Ishikawa (cell line): ENCODE measurements at regions not wholly inside any gene's neighbourhood (a gene's known extent, or its start where the extent isn't known, plus 50 kb on each side); places are given as distances from the start of the nearest gene placed in this dataset.

Experiments
- CEBPB ChIP-seq: IDR thresholded peaks from 2 replicates; pipeline ENCODE4 v1.6.1; 2012
- CREB1 ChIP-seq: IDR thresholded peaks from 2 replicates; pipeline ENCODE4 v1.6.1; 2012; ENCODE audit warnings: low read depth
- EGR1 ChIP-seq: IDR thresholded peaks from 2 replicates; pipeline ENCODE4 v1.6.1; 2012
- EP300 ChIP-seq: IDR thresholded peaks from 2 replicates; pipeline ENCODE4 v1.6.1; 2012; ENCODE audit warnings: borderline replicate concordance
- FOXM1 ChIP-seq: IDR thresholded peaks from 2 replicates; pipeline ENCODE4 v1.6.1; 2012; ENCODE audit warnings: low read depth, borderline replicate concordance
- MAX ChIP-seq: IDR thresholded peaks from 2 replicates; pipeline ENCODE4 v1.6.1; 2012
- NFIC ChIP-seq: IDR thresholded peaks from 2 replicates; pipeline ENCODE4 v1.6.1; 2012
- RAD21 ChIP-seq: IDR thresholded peaks from 2 replicates; pipeline ENCODE4 v1.6.1; 2012; ENCODE audit warnings: low read depth
- TAF1 ChIP-seq: IDR thresholded peaks from 2 replicates; pipeline ENCODE4 v1.6.1; 2012; ENCODE audit warnings: low read depth, mild to moderate bottlenecking
- TCF12 ChIP-seq: IDR thresholded peaks from 2 replicates; pipeline ENCODE4 v1.6.1; 2012; ENCODE audit warnings: low read depth
- TEAD4 ChIP-seq: IDR thresholded peaks from 2 replicates; pipeline ENCODE4 v1.6.1; 2012
- USF1 ChIP-seq: IDR thresholded peaks from 2 replicates; pipeline ENCODE4 v1.6.1; 2012
- YY1 ChIP-seq: IDR thresholded peaks from 2 replicates; pipeline ENCODE4 v1.6.1; 2012; ENCODE audit warnings: low read depth
- ZBTB7A ChIP-seq: IDR thresholded peaks from 2 replicates; pipeline ENCODE4 v1.6.1; 2012; ENCODE audit warnings: low read depth
- TF ChIP-seq, protein P1 (sequence below): IDR thresholded peaks from 2 replicates; pipeline ENCODE4 v1.6.1; 2012; ENCODE audit warnings: low read depth, mild to moderate bottlenecking

GRCh38 chr2:220673151-220673874, 898.8 kb downstream of the EPHA4 start:
- TF ChIP-seq TAF1 (no peak), USF1 (no peak), CEBPB (no peak), TEAD4 (no peak), RAD21 (no peak), ZBTB7A (no peak), EGR1 (no peak), EP300 (no peak), TCF12 (no peak), NFIC (no peak), FOXM1 (no peak), YY1 (no peak), CREB1 (no peak), MAX (no peak)
- TF ChIP-seq, protein P1, sequence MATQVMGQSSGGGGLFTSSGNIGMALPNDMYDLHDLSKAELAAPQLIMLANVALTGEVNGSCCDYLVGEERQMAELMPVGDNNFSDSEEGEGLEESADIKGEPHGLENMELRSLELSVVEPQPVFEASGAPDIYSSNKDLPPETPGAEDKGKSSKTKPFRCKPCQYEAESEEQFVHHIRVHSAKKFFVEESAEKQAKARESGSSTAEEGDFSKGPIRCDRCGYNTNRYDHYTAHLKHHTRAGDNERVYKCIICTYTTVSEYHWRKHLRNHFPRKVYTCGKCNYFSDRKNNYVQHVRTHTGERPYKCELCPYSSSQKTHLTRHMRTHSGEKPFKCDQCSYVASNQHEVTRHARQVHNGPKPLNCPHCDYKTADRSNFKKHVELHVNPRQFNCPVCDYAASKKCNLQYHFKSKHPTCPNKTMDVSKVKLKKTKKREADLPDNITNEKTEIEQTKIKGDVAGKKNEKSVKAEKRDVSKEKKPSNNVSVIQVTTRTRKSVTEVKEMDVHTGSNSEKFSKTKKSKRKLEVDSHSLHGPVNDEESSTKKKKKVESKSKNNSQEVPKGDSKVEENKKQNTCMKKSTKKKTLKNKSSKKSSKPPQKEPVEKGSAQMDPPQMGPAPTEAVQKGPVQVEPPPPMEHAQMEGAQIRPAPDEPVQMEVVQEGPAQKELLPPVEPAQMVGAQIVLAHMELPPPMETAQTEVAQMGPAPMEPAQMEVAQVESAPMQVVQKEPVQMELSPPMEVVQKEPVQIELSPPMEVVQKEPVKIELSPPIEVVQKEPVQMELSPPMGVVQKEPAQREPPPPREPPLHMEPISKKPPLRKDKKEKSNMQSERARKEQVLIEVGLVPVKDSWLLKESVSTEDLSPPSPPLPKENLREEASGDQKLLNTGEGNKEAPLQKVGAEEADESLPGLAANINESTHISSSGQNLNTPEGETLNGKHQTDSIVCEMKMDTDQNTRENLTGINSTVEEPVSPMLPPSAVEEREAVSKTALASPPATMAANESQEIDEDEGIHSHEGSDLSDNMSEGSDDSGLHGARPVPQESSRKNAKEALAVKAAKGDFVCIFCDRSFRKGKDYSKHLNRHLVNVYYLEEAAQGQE, result no peak

GRCh38 chr2:220674033-220674432, 898.1 kb downstream of the EPHA4 start:
- TF ChIP-seq RAD21 (no peak), TCF12 (no peak), FOXM1 (no peak), ZBTB7A (no peak)
- TF ChIP-seq, protein P1, result no peak

DNA sequence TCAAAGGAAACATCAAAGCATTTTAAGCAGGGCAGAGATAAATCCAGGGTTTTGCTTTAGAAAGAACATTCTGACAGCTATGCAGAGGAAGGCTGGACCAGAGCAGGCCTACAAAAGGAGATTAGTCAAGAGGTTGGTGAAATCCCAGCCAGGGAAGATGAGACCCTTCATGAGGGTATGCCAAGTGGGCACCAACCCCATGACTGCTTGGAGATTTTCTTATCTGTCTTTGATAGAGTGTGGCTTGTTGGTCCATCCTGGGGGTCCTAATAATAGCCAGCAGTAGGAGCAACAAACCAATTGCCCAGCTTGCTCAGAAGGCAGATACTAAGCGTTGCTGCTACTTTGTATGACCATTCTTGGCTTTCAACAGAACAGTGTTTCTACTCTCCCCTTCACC, 895.4 kb downstream of the EPHA4 start:
- TF ChIP-seq NFIC (no peak), TAF1 (no peak)

- TF ChIP-seq ZBTB7A (no peak), FOXM1 (no peak), TAF1 (no peak), TEAD4 (no peak), EGR1 (no peak), MAX (no peak)
- TF ChIP-seq, protein P1, result no peak
These were observed 893.2 kb downstream of the EPHA4 start for GRCh38 chr2:220678943-220679342.

DNA sequence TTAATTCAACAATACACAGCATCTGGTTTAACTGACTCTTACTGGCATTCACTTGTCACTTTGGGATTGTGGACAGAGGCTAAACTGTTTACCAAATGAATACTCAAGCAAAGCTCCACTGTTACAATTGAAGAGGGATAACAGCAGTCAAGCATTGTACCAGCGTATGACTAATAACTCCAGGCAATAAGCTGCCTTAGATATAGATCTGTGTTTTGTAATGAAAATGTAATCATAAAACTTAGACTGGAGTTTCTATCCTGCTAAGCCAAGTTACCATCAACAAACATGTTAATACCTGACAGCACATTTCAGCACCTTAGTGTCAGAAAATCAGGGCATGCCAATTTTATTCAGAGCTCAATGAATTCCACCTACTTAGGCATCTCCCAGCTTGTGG, 889.5 kb downstream of the EPHA4 start:
- TF ChIP-seq, protein P1, result no peak
- no peak for TF ChIP-seq MAX
- no peak for TF ChIP-seq EGR1
- TF ChIP-seq USF1, result no peak
- no peak for TF ChIP-seq ZBTB7A
- TF ChIP-seq EP300, result no peak
- TF ChIP-seq TCF12, result no peak
- TF ChIP-seq CEBPB, result no peak
- TF ChIP-seq TEAD4, result no peak
- TF ChIP-seq FOXM1, result no peak
- no peak for TF ChIP-seq YY1
- no peak for TF ChIP-seq RAD21
- TF ChIP-seq CREB1, result no peak
- TF ChIP-seq TAF1, result no peak
